ENCODE measurements at regions not wholly inside any gene's neighbourhood (a gene's known extent, or its start where the extent isn't known, plus 50 kb on each side); places are given as distances from the start of the nearest gene placed in this dataset.

- DNase-seq (ENCODE audit: low spot score) (no peak), ATAC-seq (no peak)
- Histone ChIP-seq H3K4me1 (ENCODE audit: insufficient read depth) (no peaks in the 10 kb centered on the region), H3K27me3 (ENCODE audit: insufficient read depth) (no peaks in the 10 kb centered on the region), H3K36me3 (ENCODE audit: insufficient read depth) (no peaks in the 10 kb centered on the region), H3K4me2 (no peak overlapping the region), H3K9me2 (ENCODE audit: insufficient read depth) (no peaks in the 10 kb centered on the region), H3F3A (replicated peaks; ENCODE audit: low read depth) (no peaks in the 10 kb centered on the region), H2AFZ (no peak overlapping the region), H3K79me2 (replicated peaks; ENCODE audit: insufficient read depth) (no peaks in the 10 kb centered on the region), H4K20me1 (replicated peaks; ENCODE audit: insufficient read depth) (no peaks in the 10 kb centered on the region), H3K27ac (ENCODE audit: low read depth) (no peak overlapping the region), H3K4me3 (no peak overlapping the region)
- TF ChIP-seq EZH2 (IDR thresholded peaks at IDR 0.05; ENCODE audit: low read depth, unreplicated experiment) = no peak
- TF ChIP-seq ZNF114 (CRISPR knock-in tag; IDR thresholded peaks at IDR 0.05) = no peak
- no peak for TF ChIP-seq ETS1 (IDR thresholded peaks at IDR 0.05)
- TF ChIP-seq ZNF331 (CRISPR knock-in tag; IDR thresholded peaks at IDR 0.05; ENCODE audit: low read depth) = no peak
- TF ChIP-seq JUNB (IDR thresholded peaks at IDR 0.05; ENCODE audit: unreplicated experiment) = no peak
- TF ChIP-seq REST (IDR thresholded peaks at IDR 0.05; ENCODE audit: unreplicated experiment) = no peak
- no peak for TF ChIP-seq NANOG (IDR thresholded peaks at IDR 0.05; ENCODE audit: borderline replicate concordance)
- no peak for TF ChIP-seq CTCF (conservative IDR thresholded peaks at IDR 0.05; ENCODE audit: low read depth in 2 of 2)
- TF ChIP-seq STAT1 (IDR thresholded peaks at IDR 0.05; ENCODE audit: unreplicated experiment) = no peak
- TF ChIP-seq CREB1 (CRISPR knock-in tag; IDR thresholded peaks at IDR 0.05; ENCODE audit: low read depth) = no peak
- TF ChIP-seq EZH2phosphoT487 (IDR thresholded peaks at IDR 0.05; ENCODE audit: unreplicated experiment) = no peak
- no peak for TF ChIP-seq POLR2AphosphoS5 (IDR thresholded peaks at IDR 0.05; ENCODE audit: low read depth)
- TF ChIP-seq ZNF462 (CRISPR knock-in tag; IDR thresholded peaks at IDR 0.05) = no peak
- Mint-ChIP-seq H3K9me3 (no peaks in the 10 kb centered on the region), H3K36me3 (ENCODE audit: low read depth) (no peaks in the 10 kb centered on the region), H3K27me3 (ENCODE audit: insufficient read depth, low read depth, poor library complexity) (peaks cover 2% of the 10 kb centered on the region), H3K4me3 (no peak overlapping the region), H3K27ac (no peak overlapping the region), H3K4me1 (no peaks in the 10 kb centered on the region)
These were observed 953.1 kb downstream of the PCDH17 start for GRCh38 chr13:58584610-58585009.

Measured in GM23338 (cell line).